HFFc6 (cell line): ENCODE measurements at regions not wholly inside any gene's neighbourhood (a gene's known extent, or its start where the extent isn't known, plus 50 kb on each side); places are given as distances from the start of the nearest gene placed in this dataset.
"Not testable (repeated sequence)": the region's sequence is repeated elsewhere in the genome, so short reads cannot be mapped to it uniquely, and the experiment has no call there.

Experiments
- DNase-seq: peaks from one replicate; pipeline ENCODE4 v3.0.0-alpha.2; 2018
- H3K27ac Mint-ChIP-seq: 2 replicates; pipeline ENCODE4 v1.8.0; 2020; ENCODE audit warnings: mild to moderate bottlenecking, mixed read lengths
- H3K27me3 Mint-ChIP-seq: 2 replicates; pipeline ENCODE4 v1.8.0; 2021; ENCODE audit warnings: mild to moderate bottlenecking, moderate library complexity, mixed read lengths; ENCODE audit not compliant: insufficient read depth
- H3K36me3 Mint-ChIP-seq: 2 replicates; pipeline ENCODE4 v1.8.0; 2021; ENCODE audit warnings: low read depth, mixed read lengths
- H3K4me1 Mint-ChIP-seq: 2 replicates; pipeline ENCODE4 v1.8.0; 2020; ENCODE audit warnings: low read depth, mixed read lengths
- H3K4me3 Mint-ChIP-seq: 2 replicates; pipeline ENCODE4 v1.8.0; 2020; ENCODE audit warnings: mild to moderate bottlenecking, moderate library complexity, mixed read lengths
- H3K9me3 Mint-ChIP-seq: 2 replicates; pipeline ENCODE4 v1.8.0; 2020; ENCODE audit warnings: mild to moderate bottlenecking, mixed read lengths
- TF ChIP-seq, protein P1 (sequence below): fragments of 200-600 bp; sonication (generic); IDR thresholded peaks from 2 replicates; pipeline ENCODE4 v1.5.0; 2021; ENCODE audit warnings: antibody characterized with exemption, mild to moderate bottlenecking

DNA sequence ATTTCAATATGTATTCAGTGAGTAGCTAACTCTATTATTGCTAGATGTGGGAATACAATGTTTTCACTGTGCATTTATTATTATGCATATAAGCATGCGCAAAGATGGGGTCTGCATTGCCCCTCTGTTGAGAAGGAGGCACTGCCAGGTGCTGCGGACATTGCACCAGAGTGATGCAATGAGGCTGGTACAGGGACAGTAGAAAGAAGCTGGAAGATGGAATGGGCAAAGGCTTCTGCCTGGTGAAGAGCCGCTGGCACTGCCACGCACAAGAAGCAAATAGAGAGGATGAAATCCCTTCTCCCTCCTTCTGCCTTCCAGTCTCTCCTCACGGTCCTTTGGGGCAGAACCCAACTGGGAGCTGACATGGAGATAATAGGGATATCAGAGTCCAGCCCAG, 154.5 kb upstream of the TNFAIP3 start:
- Mint-ChIP-seq H3K4me1 (peaks cover 34% of the 10 kb centered on the region), H3K4me3 (no peak overlapping the region), H3K36me3 (no peaks in the 10 kb centered on the region), H3K9me3 (no peaks in the 10 kb centered on the region), H3K27me3 (peaks cover 2% of the 10 kb centered on the region; the same call in 1 of the 2 replicates), H3K27ac (no peak overlapping the region)
- no peak for DNase-seq
- TF ChIP-seq, protein P1, sequence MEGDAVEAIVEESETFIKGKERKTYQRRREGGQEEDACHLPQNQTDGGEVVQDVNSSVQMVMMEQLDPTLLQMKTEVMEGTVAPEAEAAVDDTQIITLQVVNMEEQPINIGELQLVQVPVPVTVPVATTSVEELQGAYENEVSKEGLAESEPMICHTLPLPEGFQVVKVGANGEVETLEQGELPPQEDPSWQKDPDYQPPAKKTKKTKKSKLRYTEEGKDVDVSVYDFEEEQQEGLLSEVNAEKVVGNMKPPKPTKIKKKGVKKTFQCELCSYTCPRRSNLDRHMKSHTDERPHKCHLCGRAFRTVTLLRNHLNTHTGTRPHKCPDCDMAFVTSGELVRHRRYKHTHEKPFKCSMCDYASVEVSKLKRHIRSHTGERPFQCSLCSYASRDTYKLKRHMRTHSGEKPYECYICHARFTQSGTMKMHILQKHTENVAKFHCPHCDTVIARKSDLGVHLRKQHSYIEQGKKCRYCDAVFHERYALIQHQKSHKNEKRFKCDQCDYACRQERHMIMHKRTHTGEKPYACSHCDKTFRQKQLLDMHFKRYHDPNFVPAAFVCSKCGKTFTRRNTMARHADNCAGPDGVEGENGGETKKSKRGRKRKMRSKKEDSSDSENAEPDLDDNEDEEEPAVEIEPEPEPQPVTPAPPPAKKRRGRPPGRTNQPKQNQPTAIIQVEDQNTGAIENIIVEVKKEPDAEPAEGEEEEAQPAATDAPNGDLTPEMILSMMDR: no peak

DNA sequence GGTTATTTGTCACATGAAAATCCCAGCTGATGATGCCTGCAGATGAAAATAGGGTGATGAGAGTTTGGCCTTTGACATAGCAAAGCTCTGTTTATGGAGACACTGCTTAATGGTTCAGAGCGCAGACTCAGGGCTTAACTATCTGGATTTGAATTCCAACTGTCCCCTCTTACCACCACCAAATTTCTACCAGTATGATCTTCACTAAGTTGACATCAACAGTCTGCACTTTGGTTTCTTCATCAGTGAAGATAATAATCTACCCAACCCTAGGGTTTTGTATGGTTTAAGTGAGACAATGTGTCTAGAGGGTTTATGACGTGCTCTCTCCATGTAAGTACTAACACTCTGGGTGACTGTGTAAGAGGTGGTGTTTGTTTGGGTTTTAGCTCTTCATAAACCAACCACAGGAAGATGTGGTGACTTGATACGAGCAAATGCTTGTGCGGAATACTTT, 151.4 kb upstream of the TNFAIP3 start:
- H3K9me3 Mint-ChIP-seq: no peaks in the 10 kb centered on the region
- no peaks in the 10 kb centered on the region for H3K36me3 Mint-ChIP-seq
- H3K4me3 Mint-ChIP-seq: no peak overlapping the region
- peak; percentile 72 for DNase-seq
- peaks cover 2% of the 10 kb centered on the region; the same call in 1 of the 2 replicates for H3K27me3 Mint-ChIP-seq
- no peak overlapping the region; the same call in 1 of the 2 replicates for H3K27ac Mint-ChIP-seq
- TF ChIP-seq, protein P1: no peak
- peaks cover 11% of the 10 kb centered on the region; the same call in 1 of the 2 replicates for H3K4me1 Mint-ChIP-seq

DNA sequence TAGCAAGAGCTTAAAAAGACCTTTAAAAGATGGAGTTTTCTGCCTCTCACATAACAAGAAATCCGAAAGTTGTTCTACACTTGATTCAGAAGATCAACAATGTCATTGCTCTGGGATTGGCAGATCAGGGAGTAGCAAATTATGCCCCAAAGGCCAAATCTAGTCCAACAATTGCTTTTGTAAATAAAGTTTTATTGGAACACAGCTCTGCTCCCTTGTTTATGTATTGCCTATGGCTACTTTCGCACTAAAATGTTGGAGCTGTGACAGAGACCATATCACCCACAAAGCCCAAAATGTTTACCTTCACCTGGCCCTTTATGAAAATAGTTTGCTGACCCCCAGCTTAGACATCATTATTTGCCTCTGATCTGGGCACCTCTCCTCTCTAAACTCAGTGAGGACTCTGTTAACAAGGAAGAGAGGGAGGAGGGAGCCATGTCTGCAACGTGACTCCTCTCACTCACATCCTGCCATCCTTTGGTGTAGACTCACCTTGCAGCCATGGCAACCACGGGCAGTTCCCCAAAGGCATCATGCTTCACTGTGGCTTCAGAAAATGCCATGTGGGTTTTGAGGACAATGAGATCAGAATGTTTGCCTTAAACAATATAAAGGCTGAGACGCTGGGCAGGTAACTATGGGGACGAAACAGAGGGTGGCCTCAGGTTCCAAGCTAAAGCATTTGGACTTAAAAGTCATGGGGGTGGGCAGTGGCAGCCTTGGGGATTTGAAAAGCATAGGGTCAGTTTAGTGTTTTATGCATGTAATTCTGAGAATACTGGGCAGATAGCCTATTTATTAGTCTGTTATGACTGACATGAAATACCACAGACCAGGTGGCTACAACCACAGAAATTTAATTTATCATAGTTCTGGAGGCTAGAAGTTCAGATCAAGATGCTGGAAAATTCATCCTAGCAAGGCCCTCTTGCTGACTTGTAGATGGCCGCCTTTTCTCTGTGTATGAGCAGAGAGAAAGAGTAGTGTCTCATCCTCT, 149.7 kb upstream of the TNFAIP3 start:
- no peaks in the 10 kb centered on the region for H3K36me3 Mint-ChIP-seq
- H3K9me3 Mint-ChIP-seq: no peaks in the 10 kb centered on the region
- no peak overlapping the region for H3K27ac Mint-ChIP-seq
- peaks cover 11% of the 10 kb centered on the region; the same call in 1 of the 2 replicates for H3K4me1 Mint-ChIP-seq
- TF ChIP-seq, protein P1: no peak
- no peak overlapping the region for H3K4me3 Mint-ChIP-seq
- H3K27me3 Mint-ChIP-seq: no peaks in the 10 kb centered on the region; the same call in 1 of the 2 replicates
- no peak for DNase-seq

DNA sequence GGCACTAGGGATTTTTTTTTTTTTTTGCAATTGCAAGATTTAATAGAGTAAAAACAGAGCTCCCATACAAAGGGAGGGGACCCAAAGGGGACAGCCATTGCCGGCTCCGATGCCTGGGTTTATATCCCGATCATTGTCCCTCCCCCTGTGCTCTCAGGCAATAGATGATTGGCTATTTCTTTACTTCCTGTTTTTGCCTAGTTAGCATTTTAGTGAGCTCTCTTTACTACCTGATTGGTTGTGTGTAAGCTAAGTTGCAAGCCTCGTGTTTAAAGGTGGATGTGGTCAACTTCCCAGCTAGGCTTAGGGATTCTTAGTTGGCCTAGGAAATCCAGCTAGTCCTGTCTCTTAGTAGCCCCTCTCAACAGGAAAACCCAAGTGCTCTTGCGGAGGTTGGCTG, 148.2 kb upstream of the TNFAIP3 start:
- H3K27ac Mint-ChIP-seq, H3K4me3 Mint-ChIP-seq, DNase-seq, H3K27me3 Mint-ChIP-seq, H3K36me3 Mint-ChIP-seq, H3K9me3 Mint-ChIP-seq: not testable (repeated sequence)
- H3K4me1 Mint-ChIP-seq: peaks cover 15% of the 10 kb centered on the region; the same call in 1 of the 2 replicates

DNA sequence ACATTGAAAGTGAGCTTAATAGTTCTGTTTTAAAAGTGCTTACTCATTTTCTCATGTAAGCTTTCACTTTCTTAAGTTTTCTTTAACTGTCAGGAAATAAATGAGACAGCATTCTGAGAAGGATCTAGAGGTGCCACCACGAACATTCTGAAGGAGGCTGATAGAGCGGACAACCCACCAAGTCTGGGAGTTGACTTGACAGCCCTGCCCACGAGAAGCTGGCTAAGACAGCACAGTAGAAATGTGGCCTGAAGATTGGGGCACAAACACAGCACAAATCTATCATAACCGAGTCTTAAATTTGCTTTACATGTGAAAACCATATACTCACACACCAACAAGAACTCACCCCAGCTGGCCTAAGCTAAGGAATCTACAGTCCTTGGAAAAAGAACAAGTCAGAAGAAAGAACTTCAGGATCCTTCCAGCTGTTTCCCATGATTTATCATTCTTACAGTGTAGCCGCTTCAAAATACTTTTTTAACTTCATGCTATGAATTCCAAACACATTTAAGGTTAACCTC, 144.2 kb upstream of the TNFAIP3 start:
- peak overlapping the region; percentile 25; the same call in 1 of the 2 replicates for H3K27ac Mint-ChIP-seq
- no peak overlapping the region for H3K4me3 Mint-ChIP-seq
- no peak for DNase-seq
- no peaks in the 10 kb centered on the region for H3K36me3 Mint-ChIP-seq
- TF ChIP-seq, protein P1: no peak
- H3K27me3 Mint-ChIP-seq: no peaks in the 10 kb centered on the region
- H3K4me1 Mint-ChIP-seq: peaks cover 4% of the 10 kb centered on the region; the same call in 1 of the 2 replicates
- no peaks in the 10 kb centered on the region for H3K9me3 Mint-ChIP-seq
